HEK293T (cell line): ENCODE measurements at regions not wholly inside any gene's neighbourhood (a gene's known extent, or its start where the extent isn't known, plus 50 kb on each side); places are given as distances from the start of the nearest gene placed in this dataset.

Source experiments
- ARNT ChIP-seq: fragments of 450-650 bp; IDR thresholded peaks from 2 replicates; pipeline ENCODE4 v1.6.1; 2017; ENCODE audit warnings: mild to moderate bottlenecking
- FOXA1 ChIP-seq: fragments of 450-650 bp; IDR thresholded peaks from 2 replicates; pipeline ENCODE4 v1.6.1; 2016; ENCODE audit warnings: mild to moderate bottlenecking
- FOXK2 ChIP-seq: fragments of 450-650 bp; IDR thresholded peaks from 2 replicates; pipeline ENCODE4 v1.6.1; 2016; ENCODE audit warnings: mild to moderate bottlenecking
- HDGF ChIP-seq: fragments of 450-650 bp; IDR thresholded peaks from 2 replicates; pipeline ENCODE4 v1.6.1; 2017; ENCODE audit warnings: antibody characterized with exemption, borderline replicate concordance
- TARDBP ChIP-seq: fragments of 450-650 bp; IDR thresholded peaks from 2 replicates; pipeline ENCODE4 v1.6.1; 2016

GRCh38 chr2:226396541-226396940, 403.1 kb downstream of the IRS1 start:
- TF ChIP-seq TARDBP = no peak
- TF ChIP-seq HDGF = no peak
- TF ChIP-seq FOXA1 = no peak
- no peak for TF ChIP-seq ARNT
- no peak for TF ChIP-seq FOXK2
